CD4-positive, alpha-beta T cell treated with Interferon gamma for 1 hour (primary cell): ENCODE measurements at regions not wholly inside any gene's neighbourhood (a gene's known extent, or its start where the extent isn't known, plus 50 kb on each side); places are given as distances from the start of the nearest gene placed in this dataset.
"Not testable (repeated sequence)": the region's sequence is repeated elsewhere in the genome, so short reads cannot be mapped to it uniquely, and the experiment has no call there.

Source experiments
- DNase-seq: peaks from one replicate; pipeline ENCODE4 v3.0.0-alpha.2; 2020

- no peak for DNase-seq
Measured at GRCh38 chr9:80498001-80498555, 926.3 kb downstream of the TLE4 start.

- DNase-seq: no peak
Measured at GRCh38 chr9:80496901-80497556, 925.3 kb downstream of the TLE4 start.

GRCh38 chr9:80493258-80493657 lies 921.5 kb downstream of the TLE4 start:
- DNase-seq: no peak

- no peak for DNase-seq
Measured at GRCh38 chr9:80492221-80492620, 920.5 kb downstream of the TLE4 start.

DNA sequence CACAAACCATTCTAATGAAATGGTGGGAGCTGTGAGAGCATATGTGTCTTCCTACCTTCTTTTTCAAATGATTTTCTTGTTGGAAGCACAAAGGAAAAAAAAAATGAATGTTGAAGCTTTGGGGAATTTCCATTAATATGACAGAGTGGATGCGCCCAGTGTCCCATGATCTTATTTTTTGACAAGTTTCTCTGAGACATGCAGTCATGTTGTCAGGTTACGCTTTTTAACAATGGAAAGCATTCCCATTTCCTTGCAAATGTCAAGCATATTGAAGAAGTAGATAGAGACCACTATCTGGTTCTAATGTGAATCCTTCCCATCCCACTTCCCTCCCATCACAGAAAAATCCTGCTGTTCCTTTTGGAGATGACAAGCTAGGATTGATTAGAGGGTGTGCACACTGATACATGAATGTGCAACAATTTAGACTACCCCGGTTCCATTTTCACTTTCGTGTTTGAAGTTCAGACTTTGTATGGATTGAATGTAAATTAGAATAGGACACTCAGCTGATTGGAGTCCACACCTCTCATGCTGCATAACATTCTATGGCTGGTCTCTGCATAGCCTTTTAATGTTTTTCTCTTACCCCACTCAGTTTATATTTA lies 919.4 kb downstream of the TLE4 start:
- DNase-seq: no peak

- DNase-seq: no peak
Measured at GRCh38 chr9:80489329-80489728, 917.6 kb downstream of the TLE4 start.

DNA sequence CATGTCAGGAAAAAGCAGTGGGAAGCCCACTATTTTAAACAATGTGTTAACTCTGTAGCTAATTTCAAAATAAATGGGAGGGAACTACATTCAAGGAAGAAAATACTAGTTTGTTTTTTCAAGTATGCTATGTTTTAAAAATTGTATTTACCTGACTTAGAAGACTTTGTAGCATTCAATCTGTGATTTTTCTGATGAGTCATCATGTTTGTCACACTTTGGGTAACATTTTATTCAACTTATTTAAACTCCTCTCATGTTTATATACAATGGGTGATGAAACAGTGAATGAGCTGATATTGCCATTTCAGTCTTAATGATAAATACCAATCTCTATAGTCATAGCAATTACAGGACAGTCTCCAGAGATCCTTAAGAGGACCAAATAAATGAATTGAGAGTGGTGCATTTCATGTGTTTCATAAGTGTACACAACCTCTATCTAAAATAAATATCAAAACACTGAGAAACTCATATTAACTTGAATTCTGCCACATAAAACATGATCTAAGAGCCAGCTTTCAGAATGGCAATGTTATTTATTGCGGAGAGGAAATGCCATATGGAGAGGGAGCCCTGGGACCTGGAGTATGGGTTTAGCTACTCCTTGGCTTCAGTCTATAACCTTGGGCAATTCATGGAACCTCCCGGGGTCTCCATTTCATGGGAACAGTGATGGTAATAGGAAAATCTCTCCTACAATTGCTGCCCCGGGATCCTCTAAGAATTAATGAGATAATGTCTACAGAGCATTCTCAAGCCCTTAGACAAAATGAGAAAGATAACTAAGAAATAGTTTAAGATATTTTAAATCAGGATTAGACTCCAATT lies 913.9 kb downstream of the TLE4 start:
- no peak for DNase-seq

DNA sequence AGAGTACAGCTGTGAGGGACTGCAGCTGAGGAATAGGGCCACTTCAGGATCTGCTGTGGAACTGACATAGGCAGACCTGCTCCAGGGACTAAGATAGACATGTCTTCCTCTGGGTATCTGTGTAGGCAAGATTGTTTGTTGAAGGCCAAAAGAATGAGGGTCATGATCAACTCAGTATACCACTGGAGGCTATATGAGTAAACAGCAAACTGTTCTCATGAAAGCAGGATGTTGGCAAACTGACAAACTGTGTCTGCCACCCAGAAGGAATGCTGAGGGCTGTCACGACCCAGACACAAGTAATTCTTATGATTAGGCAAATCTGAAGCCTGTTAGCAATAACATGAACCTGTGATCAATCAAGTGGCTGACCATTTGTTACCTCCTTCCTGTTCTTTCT lies 910.5 kb downstream of the TLE4 start:
- not testable (repeated sequence) for DNase-seq

DNA sequence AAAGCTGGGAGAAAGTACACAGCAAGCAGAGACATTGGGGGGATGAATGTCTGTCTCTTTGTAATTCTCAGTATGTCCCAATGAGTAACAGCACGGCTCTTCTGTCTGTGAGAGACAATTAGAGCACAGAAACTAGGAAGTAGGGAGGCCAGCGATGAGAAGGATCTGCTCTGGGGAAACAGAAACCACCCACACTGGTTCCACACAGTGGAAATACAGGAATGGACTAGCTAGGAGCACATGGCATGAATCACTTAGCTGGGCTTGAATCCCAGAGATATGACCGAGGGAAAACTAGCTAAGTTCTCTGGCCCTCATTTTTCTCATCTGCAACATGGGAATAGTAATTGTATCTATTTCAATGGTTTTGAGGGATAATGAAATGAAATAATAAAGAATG lies 895.9 kb downstream of the TLE4 start:
- DNase-seq: no peak

DNA sequence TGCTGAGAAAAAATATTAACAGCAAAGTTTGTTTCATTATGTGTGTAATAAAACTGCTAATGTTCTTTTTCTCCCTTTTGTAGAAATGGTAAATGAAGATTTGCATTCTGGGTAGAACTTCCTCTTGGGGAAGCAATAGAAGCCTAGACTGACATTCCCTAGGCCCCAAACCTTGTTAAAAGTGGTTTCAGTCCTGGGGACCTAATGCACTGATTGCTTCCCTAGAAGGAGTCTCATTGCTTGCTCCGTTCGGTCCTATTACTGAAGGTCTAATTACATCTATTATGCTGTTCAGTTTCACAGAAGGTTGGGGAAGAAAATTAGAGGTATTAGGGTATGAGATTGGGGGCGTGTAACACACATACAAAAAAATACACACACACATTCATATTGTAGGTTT lies 893.8 kb downstream of the TLE4 start:
- no peak for DNase-seq

DNA sequence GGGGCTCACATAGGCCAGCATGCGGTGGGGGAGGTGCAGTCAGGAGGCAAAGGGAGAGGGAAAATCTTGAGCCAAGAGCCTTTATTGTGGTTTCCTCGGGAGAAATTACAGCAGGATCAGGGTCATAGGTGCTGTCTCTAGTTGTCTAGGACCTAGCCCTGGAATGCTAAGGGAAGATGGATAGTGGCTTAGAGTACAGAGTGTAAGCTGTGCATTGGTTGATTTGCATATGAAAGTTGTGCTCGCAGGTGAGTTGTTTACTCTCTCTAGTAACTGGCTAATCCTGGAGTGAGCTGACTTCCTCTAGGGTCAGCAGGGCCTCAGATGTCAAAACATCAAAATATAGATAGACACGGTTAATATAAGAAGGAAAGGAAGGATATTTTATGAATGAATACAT lies 877.7 kb downstream of the TLE4 start:
- no peak for DNase-seq

- no peak for DNase-seq
Measured at GRCh38 chr9:80448996-80449395, 877.2 kb downstream of the TLE4 start.

DNA sequence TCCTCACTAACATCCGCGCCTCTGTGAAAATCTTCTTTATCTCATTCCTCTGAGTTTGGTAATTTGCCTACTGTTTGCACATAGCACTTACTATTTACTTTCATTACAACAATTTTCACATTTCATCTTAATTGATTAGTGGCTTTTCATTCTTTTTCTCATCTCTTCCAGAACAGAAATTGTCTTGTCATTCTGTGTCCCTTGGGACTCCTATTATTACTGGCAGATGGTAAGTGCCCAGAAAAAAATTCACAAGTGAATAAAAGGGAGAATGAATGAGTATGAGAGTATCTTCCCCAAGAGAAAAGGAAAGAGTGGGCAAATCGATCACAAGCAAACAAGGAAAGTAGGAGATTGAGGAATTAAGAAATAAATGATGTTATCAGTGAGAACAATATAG lies 876.1 kb downstream of the TLE4 start:
- no peak for DNase-seq

- DNase-seq: no peak
Measured at GRCh38 chr9:80440724-80441123, 869.0 kb downstream of the TLE4 start.

- DNase-seq: no peak
Measured at GRCh38 chr9:80437825-80438224, 866.1 kb downstream of the TLE4 start.

DNA sequence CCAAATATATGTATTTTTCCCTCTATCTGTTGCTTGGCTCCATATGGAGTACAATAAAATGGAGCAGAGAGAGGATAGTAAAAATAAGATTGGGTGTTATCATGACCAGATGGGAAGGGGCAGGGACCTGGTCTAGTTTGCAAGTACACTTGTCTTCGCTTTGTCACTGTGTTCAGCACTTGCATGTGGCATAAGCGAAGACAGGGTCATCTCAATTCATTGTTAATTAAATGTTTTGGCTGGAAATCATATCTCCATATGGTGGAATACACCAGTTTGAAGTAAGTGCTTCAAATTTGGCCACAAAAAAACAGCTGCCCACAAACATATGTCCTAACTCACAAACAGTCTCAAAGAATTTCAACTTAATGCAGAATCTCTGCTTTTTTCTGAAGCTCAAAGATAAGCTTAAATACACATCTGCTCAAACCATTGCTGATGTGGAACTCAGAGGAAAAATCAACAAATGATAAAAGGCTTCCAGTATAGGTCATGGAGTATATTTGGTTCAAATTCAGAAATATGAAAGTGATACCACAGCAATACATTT lies 865.4 kb downstream of the TLE4 start:
- no peak for DNase-seq

- no peak for DNase-seq
Measured at GRCh38 chr9:80435591-80435990, 863.8 kb downstream of the TLE4 start.

GRCh38 chr9:80426992-80427391 lies 855.2 kb downstream of the TLE4 start:
- no peak for DNase-seq

GRCh38 chr9:80417211-80417773 lies 845.5 kb downstream of the TLE4 start:
- no peak for DNase-seq

DNA sequence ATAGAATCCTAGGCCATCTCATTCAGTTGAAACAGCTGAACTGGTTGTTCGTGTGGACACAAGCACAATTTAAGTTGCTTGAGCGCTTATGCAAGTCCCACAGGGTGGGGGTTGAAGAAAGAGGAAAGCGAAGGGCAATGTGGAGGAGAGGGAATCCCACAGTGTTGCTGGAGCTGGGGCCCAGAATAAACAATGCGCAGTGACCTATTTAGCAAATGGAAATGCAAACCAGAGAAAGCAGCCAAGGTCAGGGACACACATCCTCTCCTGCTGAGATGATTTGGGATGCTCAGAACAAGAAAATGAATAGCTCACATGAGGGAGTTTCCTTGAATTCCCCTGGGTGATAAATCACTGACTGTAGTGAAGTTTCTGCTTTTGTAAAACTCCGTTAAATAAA lies 838.3 kb downstream of the TLE4 start:
- DNase-seq: no peak

DNA sequence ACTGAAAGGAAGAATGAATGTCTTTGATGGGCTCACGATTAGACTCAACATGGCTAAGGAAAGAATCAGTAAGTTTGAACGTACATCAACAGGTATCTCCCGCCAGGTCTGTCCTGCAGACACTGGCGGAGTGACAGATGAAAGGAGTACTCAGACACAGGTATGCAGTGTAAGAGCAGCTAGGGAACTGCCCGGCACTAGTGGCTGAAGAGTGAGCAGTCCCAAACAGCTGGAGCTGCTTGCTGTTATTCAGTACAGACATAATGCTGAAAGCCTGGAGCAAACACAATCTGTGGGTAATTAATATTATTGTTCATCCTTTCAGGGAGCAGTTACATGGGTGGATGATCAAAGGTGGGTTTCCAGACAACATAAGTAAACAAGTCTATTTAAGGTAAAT lies 835.5 kb downstream of the TLE4 start:
- DNase-seq: no peak

GRCh38 chr9:80401243-80401642 lies 829.5 kb downstream of the TLE4 start:
- no peak for DNase-seq

DNA sequence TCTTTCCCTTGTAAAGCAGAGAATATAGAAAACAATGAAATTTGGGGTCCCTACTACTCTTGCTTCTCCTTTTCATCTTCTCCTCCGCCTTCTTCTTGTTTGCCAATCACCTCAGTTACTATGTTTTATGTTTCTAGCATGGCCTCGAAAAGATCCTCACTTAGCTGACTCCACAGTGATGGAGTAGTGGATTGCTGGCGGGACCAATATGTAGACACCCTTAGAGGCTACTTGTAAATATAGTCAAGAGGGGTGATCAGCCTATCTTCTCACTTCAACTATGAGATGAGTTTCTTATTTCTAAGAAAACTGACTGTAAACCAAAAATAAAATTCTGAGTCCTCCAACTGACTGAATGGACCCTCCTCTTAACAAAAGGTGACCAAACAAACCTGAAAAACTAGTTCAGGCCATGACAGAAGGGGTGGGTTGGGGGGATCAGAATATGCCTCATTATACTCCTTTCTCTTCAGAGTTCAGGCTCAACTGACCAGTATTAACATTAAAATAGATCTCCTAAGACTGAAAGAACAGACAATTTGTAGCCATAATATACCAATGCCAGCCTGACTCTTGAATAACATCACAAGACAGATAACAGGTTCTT lies 829.0 kb downstream of the TLE4 start:
- no peak for DNase-seq
